ENCODE measurements at regions not wholly inside any gene's neighbourhood (a gene's known extent, or its start where the extent isn't known, plus 50 kb on each side); places are given as distances from the start of the nearest gene placed in this dataset.

DNA sequence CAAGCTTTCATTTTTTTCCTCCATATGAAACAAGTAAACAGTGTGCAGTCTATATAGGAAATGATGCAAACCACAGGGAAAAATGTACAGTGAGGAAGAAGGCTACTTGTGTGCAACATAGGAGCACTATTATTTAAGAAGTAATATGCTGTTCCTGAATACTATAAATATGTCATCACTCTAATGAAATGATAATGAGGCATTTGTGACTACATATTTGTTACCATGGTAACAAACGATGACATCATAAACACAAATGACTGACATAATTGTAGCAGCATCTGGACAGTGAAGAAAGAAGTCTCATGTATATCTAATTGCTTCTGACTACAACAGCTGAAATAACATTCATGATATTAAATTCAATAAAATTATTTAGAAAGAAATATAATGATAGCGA, 164.8 kb downstream of the C7orf25 start:
- no peak overlapping the region for H3K9ac ChIP-seq (ENCODE audit: low read depth, low read length)
- H3K4me1 ChIP-seq (ENCODE audit: insufficient read depth, low read length), result peaks cover 15% of the 10 kb centered on the region; the same call in 1 of the 2 replicates
- no peak for TF ChIP-seq EZH2 (IDR thresholded peaks at IDR 0.05; ENCODE audit: borderline replicate concordance, low read depth, low read length, severe bottlenecking)
- TF ChIP-seq, protein P1, sequence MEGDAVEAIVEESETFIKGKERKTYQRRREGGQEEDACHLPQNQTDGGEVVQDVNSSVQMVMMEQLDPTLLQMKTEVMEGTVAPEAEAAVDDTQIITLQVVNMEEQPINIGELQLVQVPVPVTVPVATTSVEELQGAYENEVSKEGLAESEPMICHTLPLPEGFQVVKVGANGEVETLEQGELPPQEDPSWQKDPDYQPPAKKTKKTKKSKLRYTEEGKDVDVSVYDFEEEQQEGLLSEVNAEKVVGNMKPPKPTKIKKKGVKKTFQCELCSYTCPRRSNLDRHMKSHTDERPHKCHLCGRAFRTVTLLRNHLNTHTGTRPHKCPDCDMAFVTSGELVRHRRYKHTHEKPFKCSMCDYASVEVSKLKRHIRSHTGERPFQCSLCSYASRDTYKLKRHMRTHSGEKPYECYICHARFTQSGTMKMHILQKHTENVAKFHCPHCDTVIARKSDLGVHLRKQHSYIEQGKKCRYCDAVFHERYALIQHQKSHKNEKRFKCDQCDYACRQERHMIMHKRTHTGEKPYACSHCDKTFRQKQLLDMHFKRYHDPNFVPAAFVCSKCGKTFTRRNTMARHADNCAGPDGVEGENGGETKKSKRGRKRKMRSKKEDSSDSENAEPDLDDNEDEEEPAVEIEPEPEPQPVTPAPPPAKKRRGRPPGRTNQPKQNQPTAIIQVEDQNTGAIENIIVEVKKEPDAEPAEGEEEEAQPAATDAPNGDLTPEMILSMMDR (IDR thresholded peaks at IDR 0.05; ENCODE audit: borderline replicate concordance, extremely low read depth, low read length, poor library complexity, severe bottlenecking), result no peak
- H3K4me3 ChIP-seq (ENCODE audit: low read depth in 1 of 2, low read length in 2 of 2), result no peak overlapping the region
- no peak overlapping the region for H3K4me2 ChIP-seq (ENCODE audit: insufficient read depth, low read length)
- H3K27me3 ChIP-seq (ENCODE audit: insufficient read depth, low read length, poor library complexity), result no peaks in the 10 kb centered on the region
- no peaks in the 10 kb centered on the region for H3K79me2 ChIP-seq (ENCODE audit: insufficient read depth, low read length)
- H3K27ac ChIP-seq (ENCODE audit: low read length), result no peak overlapping the region
- H3K9me3 ChIP-seq (ENCODE audit: insufficient read depth, low read length, severe bottlenecking), result peaks cover 3% of the 10 kb centered on the region
- H3K36me3 ChIP-seq (ENCODE audit: insufficient read depth, low read length), result no peaks in the 10 kb centered on the region
- no peak; the same call in 2 of the 3 replicates for ATAC-seq (ENCODE audit: insufficient read depth, low read depth)
- DNase-seq, result no peak
- no peak overlapping the region for H2AFZ ChIP-seq (ENCODE audit: low read depth, low read length)
- no peaks in the 10 kb centered on the region for H4K20me1 ChIP-seq (ENCODE audit: insufficient read depth, low read length)

- no peaks in the 10 kb centered on the region for H3K36me3 ChIP-seq (ENCODE audit: insufficient read depth, low read length)
- peaks cover 3% of the 10 kb centered on the region for H3K9me3 ChIP-seq (ENCODE audit: insufficient read depth, low read length, severe bottlenecking)
- no peak overlapping the region for H3K9ac ChIP-seq (ENCODE audit: low read depth, low read length)
- no peak overlapping the region for H3K4me2 ChIP-seq (ENCODE audit: insufficient read depth, low read length)
- H3K27ac ChIP-seq (ENCODE audit: low read length), result no peak overlapping the region
- ATAC-seq (ENCODE audit: insufficient read depth, low read depth) (peak; percentile 47; the same call in 2 of the 3 replicates), DNase-seq (no peak)
- H3K27me3 ChIP-seq (ENCODE audit: insufficient read depth, low read length, poor library complexity), result no peaks in the 10 kb centered on the region
- H3K4me1 ChIP-seq (ENCODE audit: insufficient read depth, low read length), result peaks cover 15% of the 10 kb centered on the region; the same call in 1 of the 2 replicates
- no peak for TF ChIP-seq EZH2 (IDR thresholded peaks at IDR 0.05; ENCODE audit: borderline replicate concordance, low read depth, low read length, severe bottlenecking)
- TF ChIP-seq, protein P1 (IDR thresholded peaks at IDR 0.05; ENCODE audit: borderline replicate concordance, extremely low read depth, low read length, poor library complexity, severe bottlenecking), result no peak
- no peak overlapping the region for H2AFZ ChIP-seq (ENCODE audit: low read depth, low read length)
- no peaks in the 10 kb centered on the region for H3K79me2 ChIP-seq (ENCODE audit: insufficient read depth, low read length)
- H3K4me3 ChIP-seq (ENCODE audit: low read depth in 1 of 2, low read length in 2 of 2), result no peak overlapping the region
- H4K20me1 ChIP-seq (ENCODE audit: insufficient read depth, low read length), result no peaks in the 10 kb centered on the region
These were observed 165.7 kb downstream of the C7orf25 start for GRCh38 chr7:42746214-42746613.

GRCh38 chr7:42745357-42746059, 166.4 kb downstream of the C7orf25 start:
- Histone ChIP-seq H4K20me1 (ENCODE audit: insufficient read depth, low read length) (no peaks in the 10 kb centered on the region), H3K4me2 (ENCODE audit: insufficient read depth, low read length) (no peak overlapping the region), H2AFZ (ENCODE audit: low read depth, low read length) (no peak overlapping the region), H3K4me3 (ENCODE audit: low read depth in 1 of 2, low read length in 2 of 2) (no peak overlapping the region), H3K27me3 (ENCODE audit: insufficient read depth, low read length, poor library complexity) (no peaks in the 10 kb centered on the region), H3K27ac (ENCODE audit: low read length) (no peak overlapping the region), H3K36me3 (ENCODE audit: insufficient read depth, low read length) (no peaks in the 10 kb centered on the region), H3K4me1 (ENCODE audit: insufficient read depth, low read length) (peaks cover 15% of the 10 kb centered on the region; the same call in 1 of the 2 replicates), H3K9me3 (ENCODE audit: insufficient read depth, low read length, severe bottlenecking) (peaks cover 3% of the 10 kb centered on the region), H3K79me2 (ENCODE audit: insufficient read depth, low read length) (no peaks in the 10 kb centered on the region), H3K9ac (ENCODE audit: low read depth, low read length) (no peak overlapping the region)
- TF ChIP-seq, protein P1 (IDR thresholded peaks at IDR 0.05; ENCODE audit: borderline replicate concordance, extremely low read depth, low read length, poor library complexity, severe bottlenecking), result peak; percentile 63
- no peak for TF ChIP-seq EZH2 (IDR thresholded peaks at IDR 0.05; ENCODE audit: borderline replicate concordance, low read depth, low read length, severe bottlenecking)
- DNase-seq (peak; percentile 40), ATAC-seq (ENCODE audit: insufficient read depth, low read depth) (0 out of 3 replicates have a peak, but pooled peaks have one; percentile 44)

Measured in DND-41 (cell line).